MM.1S (cell line): ENCODE measurements at regions not wholly inside any gene's neighbourhood (a gene's known extent, or its start where the extent isn't known, plus 50 kb on each side); places are given as distances from the start of the nearest gene placed in this dataset.

Experiments
- DNase-seq: peaks from one replicate; pipeline ENCODE4 v3.0.0-alpha.2; 2015
- H2AFZ ChIP-seq: fragments of 300-600 bp; sonication (generic); 2 replicates; pipeline ENCODE4 v1.6.0; 2016; ENCODE audit warnings: antibody characterized with exemption, low read length
- H3F3A ChIP-seq: fragments of 300-600 bp; sonication (generic); 2 replicates; pipeline ENCODE4 v1.6.1; 2016; ENCODE audit warnings: mild to moderate bottlenecking, antibody characterized with exemption, low read length, moderate library complexity, mixed read lengths; ENCODE audit not compliant: insufficient read depth
- H3K27ac ChIP-seq: fragments of 300-600 bp; sonication (generic); 2 replicates; pipeline ENCODE4 v1.5.1; 2016; ENCODE audit warnings: mild to moderate bottlenecking, low read length
- H3K27me3 ChIP-seq: fragments of 300-600 bp; sonication (generic); replicated peaks from 2 replicates; pipeline ENCODE4 v1.6.0; 2016; ENCODE audit warnings: low read length; ENCODE audit not compliant: insufficient read depth
- H3K36me3 ChIP-seq: fragments of 300-600 bp; sonication (generic); replicated peaks from 2 replicates; pipeline ENCODE4 v1.6.1; 2016; ENCODE audit warnings: mild to moderate bottlenecking, low read length, mixed read lengths; ENCODE audit not compliant: insufficient read depth
- H3K4me1 ChIP-seq: fragments of 300-600 bp; sonication (generic); 2 replicates; pipeline ENCODE4 v1.6.1; 2016; ENCODE audit warnings: low read length, mixed read lengths
- H3K4me2 ChIP-seq: fragments of 300-600 bp; sonication (generic); 2 replicates; pipeline ENCODE4 v1.6.0; 2016; ENCODE audit warnings: low read depth, low read length
- H3K4me3 ChIP-seq: fragments of 300-600 bp; sonication (generic); 2 replicates; pipeline ENCODE4 v1.5.1; 2016; ENCODE audit warnings: low read length, mixed read lengths
- H3K79me2 ChIP-seq: fragments of 300-600 bp; sonication (generic); 2 replicates; pipeline ENCODE4 v1.6.1; 2016; ENCODE audit warnings: mixed run types, low read length, mixed read lengths
- H3K9ac ChIP-seq: fragments of 300-600 bp; sonication (generic); 2 replicates; pipeline ENCODE4 v1.6.1; 2016; ENCODE audit warnings: low read length, mixed read lengths
- H3K9me2 ChIP-seq: fragments of 300-600 bp; sonication (generic); replicated peaks from 2 replicates; pipeline ENCODE4 v1.6.1; 2016; ENCODE audit warnings: mild to moderate bottlenecking, low read length, mixed read lengths; ENCODE audit not compliant: insufficient read depth
- H3K9me3 ChIP-seq: fragments of 300-600 bp; sonication (generic); replicated peaks from 2 replicates; pipeline ENCODE4 v1.6.1; 2016; ENCODE audit warnings: mild to moderate bottlenecking, low read length, mixed read lengths; ENCODE audit not compliant: insufficient read depth
- H4K20me1 ChIP-seq: fragments of 300-600 bp; sonication (generic); 2 replicates; pipeline ENCODE4 v1.6.1; 2016; ENCODE audit warnings: mild to moderate bottlenecking, low read length, moderate library complexity, mixed read lengths; ENCODE audit not compliant: insufficient read depth
- CTCF ChIP-seq: fragments of 300-600 bp; sonication (generic); IDR thresholded peaks from 2 replicates; pipeline ENCODE4 v1.5.1; 2016; ENCODE audit warnings: antibody characterized with exemption, low read length, mixed read lengths
- EZH2 ChIP-seq: fragments of 300-600 bp; sonication (generic); optimal IDR thresholded peaks from 2 replicates; pipeline ENCODE3; 2017; ENCODE audit warnings: low read depth, mild to moderate bottlenecking, antibody characterized with exemption, low read length, mixed read lengths
- EZH2phosphoT487 ChIP-seq: fragments of 300-600 bp; sonication (generic); IDR thresholded peaks from 2 replicates; pipeline ENCODE4 v1.6.1; 2018; ENCODE audit warnings: antibody characterized with exemption, low read length

DNA sequence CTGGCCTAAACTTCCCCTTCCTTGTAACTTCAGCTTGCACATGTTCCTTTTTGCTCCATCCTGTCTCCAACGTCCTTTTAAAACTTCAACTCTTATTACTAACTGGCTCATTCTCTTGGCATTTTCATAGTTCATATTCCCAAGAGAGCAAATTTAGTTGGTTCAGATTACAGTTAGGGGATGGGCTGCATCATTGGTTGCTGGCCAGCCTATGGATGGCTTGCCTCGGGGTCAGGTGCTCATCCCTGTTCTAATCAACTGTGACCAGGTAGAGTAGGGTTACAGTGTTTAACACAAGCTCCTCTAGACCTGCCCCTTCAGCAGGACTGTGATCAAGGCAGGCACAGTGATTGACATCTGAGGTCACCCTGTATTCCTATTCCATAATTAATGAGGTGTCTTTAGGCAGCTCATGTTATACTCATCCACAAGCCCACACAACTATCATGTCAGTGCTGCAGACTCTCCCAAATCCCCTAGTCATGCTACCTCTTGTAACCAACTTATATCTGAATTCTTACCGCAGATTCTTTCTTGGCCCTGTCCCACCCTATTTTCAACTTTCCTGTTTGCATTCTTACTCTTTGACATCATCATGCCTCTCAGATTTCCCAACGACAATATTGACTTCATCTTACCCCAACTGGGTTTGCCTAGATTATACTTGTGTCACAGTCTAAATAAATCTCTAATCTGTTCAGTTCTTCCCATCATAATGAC is 293.3 kb downstream of the MTX2 start:
- no peak overlapping the region for H3K4me2 ChIP-seq

DNA sequence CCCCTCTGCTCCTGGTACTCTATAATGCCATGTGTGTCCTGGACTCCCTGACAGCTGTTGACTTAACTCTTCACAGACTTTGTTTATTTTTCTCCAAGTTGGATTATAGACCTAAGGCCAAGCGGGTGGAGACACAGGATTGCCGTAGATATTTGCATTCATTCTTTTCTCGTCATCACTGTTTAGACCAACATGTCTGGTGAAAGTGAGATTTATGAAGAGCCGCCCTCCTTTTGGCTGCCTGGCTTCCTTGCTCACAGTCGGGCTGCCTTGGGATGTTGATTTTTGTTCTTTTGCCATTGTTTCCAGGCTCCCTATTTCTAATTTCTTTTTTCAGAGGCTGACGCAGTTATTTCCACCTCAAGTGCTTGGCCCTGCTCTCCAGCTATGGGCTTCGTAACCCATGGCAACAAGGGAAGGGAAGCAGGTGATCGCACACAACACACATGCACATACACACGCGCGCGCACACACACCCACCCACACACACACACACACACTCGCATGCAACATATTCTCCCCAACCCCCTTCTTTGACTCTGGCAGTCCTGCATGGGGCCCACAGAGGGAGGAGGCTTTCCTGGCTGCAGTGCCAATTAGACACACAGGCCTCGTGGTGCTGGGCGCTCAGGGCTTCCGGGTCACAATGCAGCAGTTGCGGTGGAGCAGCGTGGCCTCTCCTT is 296.5 kb downstream of the MTX2 start:
- H3K9ac ChIP-seq = no peak overlapping the region
- H4K20me1 ChIP-seq = no peaks in the 10 kb centered on the region
- H3K4me1 ChIP-seq = 0 out of 2 replicates have a peak, but pooled peaks cover 6% of the 10 kb centered on the region
- TF ChIP-seq EZH2phosphoT487 (no peak), CTCF (no peak), EZH2 (no peak)
- no peak overlapping the region for H3K27ac ChIP-seq
- H3K9me3 ChIP-seq = no peaks in the 10 kb centered on the region
- no peaks in the 10 kb centered on the region for H3K36me3 ChIP-seq
- no peaks in the 10 kb centered on the region for H3K9me2 ChIP-seq
- H2AFZ ChIP-seq = no peak overlapping the region
- H3K4me2 ChIP-seq = no peak overlapping the region
- no peak for DNase-seq
- no peaks in the 10 kb centered on the region for H3F3A ChIP-seq
- no peak overlapping the region for H3K4me3 ChIP-seq
- H3K27me3 ChIP-seq = no peaks in the 10 kb centered on the region
- no peaks in the 10 kb centered on the region for H3K79me2 ChIP-seq

More for the DNA sequence above, 293.3 kb downstream of the MTX2 start:
- no peaks in the 10 kb centered on the region for H3K79me2 ChIP-seq
- no peak overlapping the region for H2AFZ ChIP-seq
- no peaks in the 10 kb centered on the region for H3K9me2 ChIP-seq
- H3K27ac ChIP-seq = no peak overlapping the region
- no peaks in the 10 kb centered on the region for H3K27me3 ChIP-seq
- DNase-seq = no peak
- no peak overlapping the region for H3K9ac ChIP-seq
- no peaks in the 10 kb centered on the region for H3K9me3 ChIP-seq
- no peak overlapping the region for H3K4me3 ChIP-seq
- H4K20me1 ChIP-seq = no peaks in the 10 kb centered on the region
- H3K4me1 ChIP-seq = peaks cover 16% of the 10 kb centered on the region
- H3F3A ChIP-seq = peaks cover 13% of the 10 kb centered on the region
- H3K36me3 ChIP-seq = no peaks in the 10 kb centered on the region
- TF ChIP-seq CTCF (no peak), EZH2phosphoT487 (no peak), EZH2 (no peak)

DNA sequence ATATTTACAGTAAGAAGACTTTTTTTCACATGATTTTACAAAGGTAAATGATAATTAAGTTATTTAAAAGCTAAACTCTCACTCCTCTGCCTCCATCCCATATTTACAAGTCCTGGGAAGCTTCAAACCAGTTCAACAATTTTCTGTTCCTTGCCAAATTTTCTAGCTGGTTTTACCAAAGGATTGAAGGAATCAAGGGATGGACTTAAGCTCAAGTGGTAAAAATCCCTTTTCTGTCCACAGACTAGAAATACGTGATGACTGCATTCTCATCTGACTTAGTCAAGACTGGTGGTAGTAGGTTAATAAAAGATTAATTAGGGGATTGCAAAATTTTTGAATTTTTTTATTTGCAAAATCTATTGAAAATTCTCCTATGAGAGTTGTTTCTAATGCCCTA is 297.3 kb downstream of the MTX2 start:
- Histone ChIP-seq H3K4me2 (no peak overlapping the region), H3F3A (no peaks in the 10 kb centered on the region), H3K79me2 (no peaks in the 10 kb centered on the region), H4K20me1 (no peaks in the 10 kb centered on the region), H3K27ac (no peak overlapping the region), H3K9me3 (no peaks in the 10 kb centered on the region), H3K36me3 (no peaks in the 10 kb centered on the region), H3K4me1 (0 out of 2 replicates have a peak, but pooled peaks cover 6% of the 10 kb centered on the region), H3K27me3 (no peaks in the 10 kb centered on the region), H3K9ac (no peak overlapping the region), H3K4me3 (no peak overlapping the region), H2AFZ (no peak overlapping the region), H3K9me2 (no peaks in the 10 kb centered on the region)
- no peak for TF ChIP-seq CTCF
- TF ChIP-seq EZH2phosphoT487 = no peak
- no peak for TF ChIP-seq EZH2
- DNase-seq = no peak
